ENCODE measurements at regions not wholly inside any gene's neighbourhood (a gene's known extent, or its start where the extent isn't known, plus 50 kb on each side); places are given as distances from the start of the nearest gene placed in this dataset.
A peak's percentile ranks its signal among the peaks of the same experiment; 100 is the strongest.

DNA sequence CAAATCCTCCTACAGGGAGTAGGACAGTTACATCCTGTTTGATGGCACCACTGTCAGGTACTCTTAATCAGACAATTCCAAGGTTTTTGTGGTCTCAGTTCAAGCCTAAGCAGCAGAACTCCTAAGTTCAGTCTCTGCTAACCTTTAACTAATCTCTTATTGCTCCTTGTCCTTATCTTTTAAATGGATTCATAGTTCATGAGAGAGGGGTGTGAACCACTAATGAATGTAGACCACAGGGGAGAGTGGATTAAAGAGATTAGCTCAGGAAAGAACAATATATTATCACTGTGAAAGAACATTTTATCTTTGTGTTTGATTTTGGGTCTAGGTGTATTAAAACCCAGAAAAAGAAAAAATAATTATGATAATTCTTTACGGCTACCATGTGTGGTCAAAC, 168.9 kb downstream of the DCK start:
- DNase-seq, result no peak

DNA sequence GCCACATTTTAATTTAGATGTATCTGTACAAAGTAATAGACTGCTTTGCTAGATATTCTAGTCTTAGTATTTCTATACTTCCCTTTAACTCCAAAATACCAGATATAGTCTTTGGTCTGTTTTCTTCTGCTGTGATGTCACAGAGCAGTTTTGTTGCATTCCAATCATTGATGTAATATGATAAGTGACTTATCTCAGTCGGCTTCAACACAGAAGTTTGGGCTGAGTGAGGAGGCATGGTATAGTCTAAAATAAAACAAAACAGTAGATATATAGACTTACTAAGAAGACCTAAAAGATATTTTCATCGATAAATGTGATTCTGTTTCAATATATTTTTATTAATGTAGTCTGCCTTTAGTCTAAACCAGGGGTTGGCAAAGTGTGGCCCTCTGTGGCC, 169.9 kb downstream of the DCK start:
- DNase-seq, result no peak

DNA sequence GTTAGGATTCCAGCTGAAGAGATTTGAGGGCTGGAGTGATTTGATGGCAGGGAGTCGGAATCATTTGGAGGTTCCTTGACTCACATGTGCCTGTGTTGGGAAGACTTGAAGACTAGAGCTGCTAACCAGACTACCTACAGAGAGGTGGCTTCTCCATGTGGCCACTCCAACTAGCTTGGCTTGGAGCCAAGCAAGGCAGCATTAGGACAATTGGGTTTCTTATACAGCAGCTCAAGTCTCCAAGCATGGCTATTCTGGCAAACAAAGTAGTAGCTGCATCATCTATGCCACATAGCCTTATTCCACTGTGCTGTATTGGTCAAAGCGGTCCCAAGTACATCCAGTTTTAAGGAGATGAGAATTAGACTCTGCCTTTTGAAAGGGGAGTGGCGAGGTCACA, 171.7 kb upstream of the SLC4A4 start:
- DNase-seq, result no peak

DNA sequence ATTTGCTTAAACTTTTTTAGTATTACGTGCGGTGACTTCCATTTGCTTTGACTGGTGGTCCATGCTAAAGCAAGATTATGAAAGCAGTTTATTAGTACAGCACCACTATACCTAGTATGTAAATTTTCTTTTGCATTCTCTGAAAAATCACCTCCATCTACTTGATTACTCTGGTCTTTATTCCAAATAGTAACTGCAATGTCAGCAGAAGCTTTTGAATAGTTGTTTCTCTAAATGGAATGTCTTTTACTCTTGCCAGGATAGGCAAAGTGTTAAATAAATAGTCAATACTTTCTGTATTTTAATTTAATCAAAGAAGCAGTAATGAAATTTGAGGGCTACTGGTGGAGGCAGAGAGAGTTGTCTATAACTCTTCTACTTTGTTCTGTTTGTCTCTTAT, 167.2 kb upstream of the SLC4A4 start:
- DNase-seq, result no peak

DNA sequence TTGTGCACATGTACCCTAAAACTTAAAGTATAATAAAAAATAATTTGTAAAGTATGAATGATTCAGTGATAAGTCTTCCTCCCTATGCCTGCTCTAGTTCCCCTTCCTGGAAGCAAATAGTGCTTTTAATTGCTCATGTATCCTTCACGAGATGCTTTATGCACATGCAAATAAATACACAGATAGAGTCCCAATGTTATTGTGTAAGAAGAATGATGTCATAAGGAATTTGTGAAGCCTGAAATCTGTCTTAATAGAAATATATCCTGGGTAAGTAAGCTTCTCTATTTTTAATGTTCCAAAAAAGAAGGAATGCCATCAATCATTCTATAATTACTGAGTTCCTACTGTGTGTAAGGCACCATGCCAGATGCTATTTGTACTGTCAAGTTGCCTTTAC, 157.5 kb upstream of the SLC4A4 start:
- DNase-seq, result no peak

DNA sequence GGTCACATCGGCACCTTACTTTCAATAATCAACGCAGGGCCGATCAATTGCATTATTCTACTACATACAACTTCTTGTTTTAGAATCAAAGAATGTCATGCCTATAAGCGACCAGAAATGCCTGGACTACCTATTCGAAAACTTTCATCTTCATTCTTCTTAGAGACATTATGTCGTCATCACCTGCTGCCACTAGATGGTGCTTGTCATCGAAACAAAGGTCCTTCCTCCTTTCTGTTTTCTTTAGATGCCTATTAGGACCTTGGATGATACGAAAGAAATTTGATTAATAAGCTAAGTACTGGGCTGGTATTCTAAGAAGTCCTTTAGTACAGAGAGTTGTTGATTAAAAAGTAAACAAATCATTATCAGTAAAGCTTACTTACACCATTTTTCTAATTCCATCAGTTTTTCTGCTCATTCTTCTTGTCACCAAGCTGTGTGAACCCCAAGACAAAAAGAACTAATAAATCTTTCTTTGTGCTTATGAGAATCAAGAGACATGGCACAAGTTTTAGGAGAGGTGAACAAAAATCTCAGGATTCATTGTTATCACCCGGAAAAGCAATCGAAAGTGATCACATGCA, 154.5 kb upstream of the SLC4A4 start:
- DNase-seq, result no peak

DNA sequence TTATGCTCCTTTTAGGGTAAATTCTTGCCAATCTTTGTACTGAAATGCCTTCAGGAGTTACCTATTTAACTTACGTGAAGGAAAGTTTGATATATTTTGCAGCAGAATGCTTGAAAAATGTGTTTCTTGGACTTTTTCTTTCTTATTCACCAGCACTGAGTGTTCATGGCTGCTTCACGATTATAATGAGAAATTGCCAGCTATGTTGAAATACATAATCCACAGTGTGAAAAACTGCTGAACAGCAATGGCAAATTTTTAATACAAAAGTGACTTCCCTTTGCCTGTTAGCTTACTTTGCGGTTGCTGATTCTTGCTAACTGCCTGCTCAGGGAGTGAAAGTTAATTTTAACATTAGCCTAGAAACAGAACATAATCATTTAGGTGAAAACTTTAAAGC, 153.8 kb upstream of the SLC4A4 start:
- DNase-seq, result no peak

DNA sequence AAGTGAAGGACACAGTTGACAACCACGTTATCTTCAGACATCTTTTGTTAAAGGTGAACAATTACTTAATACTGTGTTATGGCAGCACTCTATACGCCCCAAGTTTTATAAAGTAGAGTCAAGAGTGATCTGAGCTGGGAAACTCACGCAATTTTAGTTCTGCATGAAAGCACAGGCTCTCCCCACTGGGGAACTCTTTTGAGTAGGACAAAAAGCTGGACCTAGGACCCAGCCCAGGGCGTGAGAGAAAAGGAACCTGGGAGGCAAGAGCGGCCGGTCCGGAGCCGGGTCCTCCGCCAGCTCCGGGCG, 152.6 kb upstream of the SLC4A4 start:
- DNase-seq, result no peak

DNA sequence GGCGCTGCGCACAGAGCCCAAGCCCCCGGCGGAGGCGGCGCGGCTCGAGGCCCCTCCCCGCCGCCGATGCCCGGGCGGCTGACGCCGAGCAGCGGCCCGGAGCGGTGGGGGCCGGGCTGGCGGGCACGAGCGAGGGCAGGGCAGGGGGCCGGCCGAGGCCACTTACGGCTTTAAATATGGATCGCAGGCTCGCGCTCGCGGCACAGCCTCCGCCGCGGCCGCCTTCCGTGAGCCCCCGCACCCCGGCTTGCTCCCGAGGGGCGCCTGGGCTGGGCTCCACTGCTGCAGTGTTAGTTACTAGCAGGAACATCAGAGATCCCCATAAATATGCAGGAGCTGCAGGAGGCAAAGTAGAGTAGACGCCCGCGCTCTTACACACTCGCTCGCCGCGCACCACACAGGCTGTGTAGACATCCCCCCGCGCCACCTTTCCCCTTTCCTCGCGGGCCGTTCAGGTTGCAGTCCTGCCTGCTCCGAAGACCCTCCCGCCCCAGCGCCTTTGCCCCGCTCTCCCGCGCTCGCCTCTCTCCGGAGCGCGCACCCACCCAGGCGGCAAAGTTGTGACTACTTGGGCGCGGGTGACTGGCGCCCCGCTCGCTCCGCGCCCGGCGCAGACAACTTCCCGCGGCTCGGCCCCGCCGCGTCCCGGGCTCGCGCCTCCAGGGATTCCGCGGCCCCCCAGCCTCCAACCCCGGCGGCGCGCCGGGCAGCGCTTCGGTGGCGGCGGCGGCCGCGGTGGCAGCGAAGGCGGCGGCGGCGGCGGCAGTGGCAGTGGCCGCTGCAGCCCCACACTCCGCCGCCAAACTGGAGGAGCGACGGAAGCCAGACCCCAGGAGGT, 152.0 kb upstream of the SLC4A4 start:
- DNase-seq, result peak in 1 of 4 experiments; percentile 2

DNA sequence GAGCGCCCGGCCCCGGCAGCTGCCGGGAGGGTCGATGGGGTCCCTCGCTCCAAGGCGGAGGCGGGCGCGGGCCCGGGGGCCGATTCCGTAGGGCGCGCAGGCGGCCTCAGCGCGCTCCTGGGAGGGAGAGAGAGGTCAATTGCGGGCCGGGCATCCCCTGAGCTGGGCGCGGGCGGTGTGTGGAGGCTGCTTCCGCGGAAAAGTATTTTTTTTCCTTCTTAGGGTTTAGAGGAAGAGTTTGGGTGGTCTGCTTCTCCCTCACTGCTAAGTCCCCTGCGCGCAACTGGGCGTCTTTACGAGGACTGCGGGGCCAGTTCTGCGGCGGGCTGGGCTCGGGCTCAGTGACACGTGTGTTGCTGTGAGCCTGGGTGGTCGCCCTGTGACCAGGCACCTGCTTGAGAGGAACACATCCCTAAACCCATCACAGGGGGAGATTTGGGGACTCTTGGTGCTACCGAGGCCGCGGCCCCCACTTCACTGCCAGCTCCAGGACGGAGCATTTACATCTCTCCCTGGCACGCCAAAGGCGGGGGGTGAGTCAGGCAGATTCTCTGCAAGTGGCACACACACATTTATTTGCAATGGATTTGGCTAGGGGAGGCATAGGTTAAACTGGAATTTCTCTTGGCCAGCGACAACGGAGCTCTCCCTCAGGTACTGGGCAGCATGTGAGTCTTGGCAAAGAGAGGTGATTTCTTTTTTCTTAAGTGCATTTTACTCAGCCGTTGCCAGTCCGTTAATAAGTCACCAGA, 151.2 kb upstream of the SLC4A4 start:
- peak in 1 of 4 experiments; percentile 2 for DNase-seq

DNA sequence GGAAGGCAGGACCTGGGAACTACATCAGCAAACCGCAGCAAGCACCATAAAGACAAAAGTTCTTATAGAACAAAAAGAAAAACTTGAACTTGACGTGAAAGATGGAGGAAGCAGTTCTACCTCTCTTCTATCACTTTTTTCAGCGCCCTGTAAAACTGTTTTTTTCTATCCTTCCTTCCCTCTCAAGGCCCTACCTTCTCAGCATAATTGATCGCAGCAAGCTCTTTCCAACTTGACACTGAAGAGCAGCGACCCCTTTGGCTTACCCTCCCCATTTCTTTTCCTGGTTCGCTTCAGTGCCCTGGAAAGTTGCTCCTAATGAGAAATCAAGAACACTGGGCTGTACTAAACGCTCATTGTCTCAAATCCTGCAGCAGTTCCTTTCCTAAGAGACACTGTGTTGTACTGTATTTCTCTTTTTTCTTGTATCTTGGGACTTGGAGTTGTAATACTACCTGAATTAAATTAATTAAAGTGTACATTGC, 150.6 kb upstream of the SLC4A4 start:
- DNase-seq, result no peak

DNA sequence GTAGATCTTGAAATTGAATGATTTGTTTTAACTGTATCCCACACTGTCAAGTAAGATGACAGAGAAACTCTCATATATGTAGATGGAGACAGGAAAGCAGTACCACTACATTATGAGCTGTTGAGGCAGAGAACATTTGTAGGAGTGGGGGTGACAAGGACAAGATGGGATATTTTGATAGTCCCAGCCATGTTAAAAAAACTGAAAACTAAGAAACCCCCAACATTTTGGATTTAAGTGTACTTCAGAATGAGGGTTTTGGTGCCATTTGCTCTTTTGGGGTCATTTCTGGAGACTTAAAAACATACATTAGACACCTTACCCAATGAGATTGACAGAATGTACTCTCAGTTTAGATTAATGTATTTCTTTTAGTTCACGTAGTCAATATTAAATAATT, 149.9 kb upstream of the SLC4A4 start:
- no peak for DNase-seq

DNA sequence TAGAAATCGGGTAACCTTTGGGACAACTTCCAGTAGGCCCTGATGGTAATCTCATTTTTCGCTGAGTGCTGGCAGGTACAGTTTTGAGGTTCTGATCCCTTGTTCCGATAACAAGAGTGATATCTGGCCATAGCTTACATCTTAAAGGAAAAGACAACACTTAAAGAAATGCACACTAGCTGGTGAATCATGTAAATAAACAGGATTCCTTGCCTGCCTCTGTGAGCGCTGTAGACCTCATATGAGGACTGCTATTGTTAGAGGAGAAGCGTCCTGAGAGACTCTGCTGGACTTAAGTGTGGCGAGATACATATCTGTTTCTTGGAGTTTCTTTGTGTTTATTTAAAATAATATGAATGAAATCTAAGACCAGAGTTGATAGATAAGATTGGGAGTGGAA, 149.3 kb upstream of the SLC4A4 start:
- DNase-seq, result no peak

DNA sequence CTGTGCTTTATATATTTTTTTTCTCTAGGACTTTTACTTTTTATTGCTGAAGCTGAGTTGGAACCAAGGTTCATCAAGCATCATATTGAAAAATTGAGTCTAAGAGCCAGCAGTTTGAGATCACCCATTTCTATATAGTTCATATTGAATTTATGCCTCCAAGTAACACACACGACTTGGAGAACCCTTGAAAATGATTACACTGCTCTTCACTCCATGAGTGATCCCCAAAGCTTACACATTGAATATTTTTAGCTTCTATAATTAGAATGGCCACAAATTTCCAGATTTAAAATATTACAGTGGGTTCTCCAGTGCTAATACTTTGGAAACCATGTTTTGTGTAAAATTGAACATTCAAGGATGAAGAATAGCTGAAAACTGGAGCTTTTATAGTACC, 144.4 kb upstream of the SLC4A4 start:
- DNase-seq, result no peak

DNA sequence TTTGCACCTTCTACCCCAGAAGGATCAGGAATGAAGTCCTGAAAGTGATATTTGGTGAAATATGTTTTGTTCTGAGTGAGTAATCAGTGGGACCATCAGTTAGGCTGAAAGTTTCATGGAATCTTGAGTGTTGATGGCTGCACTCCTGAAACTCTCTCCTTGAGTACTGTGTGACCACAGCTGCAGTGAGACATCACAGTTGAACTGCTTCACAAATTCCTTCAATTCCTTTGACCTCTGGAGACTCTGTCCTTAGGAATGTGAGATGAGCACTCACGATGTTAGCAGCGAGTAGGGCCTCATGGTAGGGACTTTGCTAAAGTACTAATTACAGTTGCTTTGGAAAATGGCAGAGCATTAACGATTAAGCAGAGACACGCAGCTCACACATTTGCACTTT, 142.9 kb upstream of the SLC4A4 start:
- no peak for DNase-seq

DNA sequence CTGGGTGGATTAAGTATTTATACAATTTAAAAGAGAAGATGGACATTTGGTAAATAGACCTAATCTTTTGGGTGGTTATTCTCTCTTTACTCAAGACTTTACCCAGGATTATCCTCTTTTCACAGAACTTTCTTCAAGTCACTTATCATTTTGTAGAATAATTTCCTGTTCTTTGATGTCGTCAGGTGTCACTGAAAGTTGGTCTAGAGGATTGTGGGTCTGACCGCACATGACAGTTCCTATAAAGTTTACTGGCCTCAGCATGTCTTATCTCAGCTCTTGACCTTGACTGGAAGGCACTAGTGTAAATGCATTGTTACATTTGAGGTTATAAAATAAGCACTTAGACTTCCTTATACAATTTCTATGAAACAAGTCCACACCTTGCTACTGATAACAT, 139.9 kb upstream of the SLC4A4 start:
- DNase-seq, result no peak

DNA sequence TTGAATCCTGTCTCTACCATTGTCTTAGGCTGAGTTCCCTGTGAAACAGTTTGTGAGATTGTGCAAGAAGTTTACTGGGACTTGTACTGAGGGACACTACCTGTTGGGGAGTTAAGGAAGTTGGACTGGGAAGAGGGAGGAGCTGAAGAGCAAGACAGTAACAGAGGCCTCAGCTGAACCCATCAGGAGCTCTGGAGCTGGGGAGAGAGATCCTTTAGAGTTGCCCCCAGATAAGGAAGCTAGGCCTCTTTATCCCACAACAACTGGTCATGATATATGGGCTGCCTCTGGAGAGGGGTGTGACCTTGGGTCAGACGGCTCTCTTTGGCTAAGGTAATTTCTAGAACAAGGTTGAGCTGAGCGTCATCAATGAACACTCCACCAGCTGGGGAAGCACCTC, 137.8 kb upstream of the SLC4A4 start:
- DNase-seq, result no peak

DNA sequence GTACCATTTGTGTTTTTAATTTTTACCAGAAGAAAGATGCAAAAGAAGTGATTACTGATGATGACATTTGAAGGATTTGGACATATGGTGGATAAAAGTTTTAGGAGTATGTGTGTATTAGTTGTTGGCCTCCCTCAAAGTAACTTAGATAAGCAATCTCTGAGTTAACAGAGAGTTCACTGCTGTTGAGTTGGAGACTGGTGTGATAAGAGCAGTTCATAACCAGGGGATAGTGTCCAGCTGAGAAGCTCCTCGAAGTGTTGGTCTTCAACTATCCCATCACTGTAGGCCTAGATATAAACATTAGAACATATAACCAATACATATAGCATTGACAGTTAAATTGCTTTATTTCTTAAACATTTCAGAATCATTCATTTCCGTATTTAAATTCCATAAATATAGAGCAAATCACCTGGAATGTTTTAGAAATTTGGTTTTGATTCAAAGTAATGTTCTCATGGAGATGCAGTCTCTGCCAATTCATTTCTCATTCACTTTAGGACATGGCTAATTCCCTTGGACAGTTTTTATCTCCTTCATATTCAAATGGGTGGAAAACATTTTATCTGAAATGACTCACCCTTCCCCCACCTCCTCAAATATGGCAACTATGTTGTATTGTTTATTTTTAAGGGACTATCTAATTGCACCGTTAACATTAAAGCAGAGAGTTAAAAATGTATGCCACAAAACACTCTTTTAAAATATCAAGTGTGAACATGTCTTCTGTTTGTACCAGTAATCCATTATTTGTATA, 136.8 kb upstream of the SLC4A4 start:
- DNase-seq, result no peak

DNA sequence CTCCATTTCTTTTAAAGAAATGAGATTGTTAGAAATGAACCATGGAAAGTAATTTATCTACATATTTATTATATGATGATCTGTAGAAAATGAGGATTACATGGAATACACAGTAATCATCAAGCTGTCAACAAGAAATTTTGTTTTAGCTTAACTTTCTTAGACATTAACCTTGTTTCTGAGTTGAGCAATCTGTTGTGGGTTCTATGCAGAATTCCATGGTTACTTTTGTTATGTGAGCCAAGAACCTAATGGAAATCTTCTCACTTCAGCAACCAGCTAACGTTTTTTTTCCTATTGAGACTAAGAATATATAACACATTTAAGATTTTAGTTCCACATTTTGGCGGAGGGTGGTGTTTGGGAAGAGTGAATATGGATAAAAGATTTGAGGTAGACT, 136.1 kb upstream of the SLC4A4 start:
- no peak for DNase-seq

DNA sequence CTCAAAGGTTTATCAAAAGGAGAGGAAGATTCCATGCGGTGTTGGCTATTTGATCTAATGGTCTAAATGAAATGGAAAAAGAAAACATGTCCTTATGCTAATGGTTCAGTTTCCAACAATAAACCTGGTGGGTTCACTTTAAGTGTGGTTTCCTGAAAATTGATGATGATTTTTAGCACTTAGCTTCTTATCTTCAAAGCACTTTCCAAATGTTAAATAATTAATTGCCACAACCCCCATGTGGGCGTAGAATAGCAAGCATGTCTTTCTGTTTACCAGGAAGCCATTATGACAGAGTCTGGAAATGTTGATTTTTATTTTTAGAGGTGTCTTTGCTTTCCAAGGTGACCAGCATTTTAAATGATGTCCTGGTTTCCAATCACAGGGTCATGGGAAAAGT, 134.8 kb upstream of the SLC4A4 start:
- DNase-seq, result no peak

DNA sequence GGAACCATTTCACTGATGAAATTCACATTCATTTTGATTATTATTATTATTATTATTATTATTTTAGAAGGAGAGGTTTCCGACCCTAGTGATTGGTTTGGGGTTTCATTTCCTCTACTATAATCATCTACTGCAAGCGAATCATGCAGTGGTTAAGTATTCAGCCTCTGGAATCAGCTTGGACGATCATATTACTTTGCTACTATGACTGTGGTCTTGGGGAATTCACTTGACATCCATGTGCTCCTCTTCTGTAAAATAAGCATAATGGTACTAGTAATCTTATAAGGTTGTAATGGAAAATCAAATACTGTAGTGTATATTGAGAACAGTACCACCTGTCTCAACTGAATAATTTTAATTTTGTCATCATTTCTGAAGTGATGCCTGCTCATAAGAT, 132.1 kb upstream of the SLC4A4 start:
- DNase-seq, result no peak

DNA sequence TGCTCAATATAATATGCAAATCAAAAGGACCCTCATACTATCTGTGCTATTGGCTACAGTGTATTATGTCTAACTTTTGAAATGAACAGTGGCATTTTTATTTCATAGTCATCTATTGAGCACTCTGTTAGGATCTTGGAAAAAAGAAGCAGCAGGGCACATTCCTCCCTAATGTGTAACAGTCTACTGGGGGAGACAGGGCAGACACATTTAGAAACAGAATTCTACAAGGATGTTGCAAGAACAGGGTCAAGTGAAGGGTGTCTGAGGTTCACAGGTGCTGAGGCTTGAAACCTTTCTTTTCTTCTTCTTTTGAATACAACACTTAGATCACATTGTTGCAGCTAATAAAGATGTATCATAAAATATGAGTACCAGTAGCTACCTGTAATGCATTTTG, 129.7 kb upstream of the SLC4A4 start:
- no peak for DNase-seq

DNA sequence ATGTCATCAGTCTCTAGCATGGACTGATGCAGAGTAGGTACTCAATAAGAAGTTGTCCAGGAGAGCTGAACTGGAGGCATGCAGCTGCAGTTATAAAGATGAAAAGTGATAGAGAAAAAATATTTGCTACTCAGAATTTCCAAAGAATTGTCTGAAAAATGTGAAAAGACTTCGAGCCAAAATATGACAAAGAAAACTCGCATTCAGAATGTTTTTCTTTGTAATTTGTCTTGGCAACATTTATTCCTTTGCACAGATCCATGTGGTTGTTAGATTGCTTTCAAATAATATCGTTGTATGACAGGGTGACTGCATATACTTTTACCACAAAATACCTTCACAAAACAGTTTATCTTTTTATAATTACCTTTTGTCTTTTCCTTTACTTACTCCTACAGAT, 128.0 kb upstream of the SLC4A4 start:
- no peak for DNase-seq

DNA sequence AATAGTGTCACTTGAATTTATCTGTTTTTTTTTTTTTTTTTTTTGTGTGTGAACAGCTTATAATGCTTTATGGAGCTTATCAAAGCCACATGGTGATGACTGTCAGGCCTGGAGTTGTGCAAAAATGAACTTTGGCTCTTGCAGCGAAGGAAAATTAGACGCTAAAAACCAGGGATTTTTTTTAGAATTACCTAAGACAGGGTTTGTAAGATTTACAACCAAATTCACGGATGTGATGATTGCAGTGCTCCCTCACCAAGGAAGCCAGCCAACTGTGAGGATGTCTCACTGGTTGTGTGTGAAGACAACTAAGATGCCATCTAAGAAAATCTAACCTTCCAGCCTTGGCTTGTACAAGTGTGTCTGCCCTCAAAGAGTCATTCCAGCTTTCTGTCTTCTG, 127.1 kb upstream of the SLC4A4 start:
- DNase-seq, result no peak

Data from activated CD4-positive, CD25-positive, alpha-beta regulatory T cell (primary cell).